SH-SY5Y (cell line): ENCODE measurements at regions not wholly inside any gene's neighbourhood (a gene's known extent, or its start where the extent isn't known, plus 50 kb on each side); places are given as distances from the start of the nearest gene placed in this dataset.

Experiments used
- GATA2 ChIP-seq: IDR thresholded peaks from 2 replicates; pipeline ENCODE4 v1.6.1; 2011; ENCODE audit warnings: mild to moderate bottlenecking, low read depth, low read length
- GATA3 ChIP-seq: IDR thresholded peaks from 2 replicates; pipeline ENCODE4 v1.6.1; 2011; ENCODE audit warnings: low read depth, mild to moderate bottlenecking, low read length, moderate library complexity

GRCh38 chr13:31591642-31592233 lies 147.6 kb upstream of the RXFP2 start:
- TF ChIP-seq GATA2, result no peak
- no peak for TF ChIP-seq GATA3
